ENCODE measurements at regions not wholly inside any gene's neighbourhood (a gene's known extent, or its start where the extent isn't known, plus 50 kb on each side); places are given as distances from the start of the nearest gene placed in this dataset.

GRCh38 chr9:88818495-88819201 lies 172.6 kb upstream of the S1PR3 start:
- TF ChIP-seq ETV6 (CRISPR knock-in tag; conservative IDR thresholded peaks at IDR 0.05) (no peak), MEF2D (CRISPR knock-in tag; IDR thresholded peaks at IDR 0.05) (no peak), HDAC6 (IDR thresholded peaks at IDR 0.05; ENCODE audit: low read depth, low read length) (no peak), ZFP36 (IDR thresholded peaks at IDR 0.05; ENCODE audit: borderline replicate concordance, low read depth, low read length, partially characterized antibody) (no peak), ZNF367 (CRISPR knock-in tag; IDR thresholded peaks at IDR 0.05; ENCODE audit: borderline replicate concordance) (no peak)
